Adrenal gland (tissue), 9 donors: ENCODE measurements at regions not wholly inside any gene's neighbourhood (a gene's known extent, or its start where the extent isn't known, plus 50 kb on each side); places are given as distances from the start of the nearest gene placed in this dataset.

Experiments used
- DNase-seq, 7 donors: peaks; one replicate each; pipeline ENCODE4 v3.0.0-alpha.2; 2019 to 2020
- H3K27ac ChIP-seq, 5 donors: fragments of 200-600 bp; sonication (generic) in 4 of 5; 1 replicate in 3 of 5; 2 replicates in 2 of 5; pipeline versions ENCODE4 v1.5.1 to v1.8.0; 2016 to 2020; ENCODE audit warnings: mild to moderate bottlenecking in 1 of 5
- H3K27me3 ChIP-seq: fragments of 200-600 bp; 2 replicates; pipeline ENCODE4 v1.8.0; 2021
- H3K36me3 ChIP-seq, 2 donors: fragments of 200-600 bp; replicated peaks in 1 of 2; 1 replicate in 1 of 2; 2 replicates in 1 of 2; pipeline versions ENCODE4 v1.5.1 to v1.8.0; 2018 to 2022
- H3K4me1 ChIP-seq, 2 donors: fragments of 200-600 bp; replicated peaks in 1 of 2; 1 replicate in 1 of 2; 2 replicates in 1 of 2; pipeline versions ENCODE4 v1.5.1 to v1.8.0; 2018 to 2021
- H3K4me3 ChIP-seq, 4 donors: fragments of 200-600 bp; sonication (generic) in 3 of 4; one replicate each; pipeline ENCODE4 v1.5.1; 2016 to 2018
- H3K9me3 ChIP-seq, 3 donors: fragments of 200-600 bp; sonication (generic) in 1 of 3; replicated peaks in 1 of 3; 1 replicate in 2 of 3; 2 replicates in 1 of 3; pipeline versions ENCODE4 v1.5.1 to v1.8.0; 2016 to 2021
- CTCF ChIP-seq, 6 experiments: fragments of 450-650 bp in 4 of 6; fragments of 200-600 bp in 2 of 6; sonication (generic) in 1 of 6; IDR thresholded peaks; 1 replicate in 5 of 6; 2 replicates in 1 of 6; pipeline versions ENCODE4 v1.5.1 to v1.8.0; 2016 to 2021; ENCODE audit warnings: antibody characterized with exemption in 6 of 6, mild to moderate bottlenecking in 2 of 6, moderate library complexity in 1 of 6
- POLR2A ChIP-seq, 2 donors: fragments of 450-650 bp; IDR thresholded peaks; one replicate each; pipeline ENCODE4 v1.6.1; 2017; ENCODE audit warnings: antibody characterized with exemption in 2 of 2, mild to moderate bottlenecking in 2 of 2, moderate library complexity in 1 of 2
- WGBS, 4 donors: extraction: QIAGEN DNeasy Blood & Tissue Kit in 2 of 4; methylation state at CpG; one replicate each; pipeline versions ENCODE4 v1.1.5 to v1.1.7; 2013 to 2017; 5-methylcytosine and 5-hydroxymethylcytosine counted together
- intact Hi-C, 2 donors: fragments of 100-400 bp; cut with DNase I; formaldehyde crosslinking; loops; one replicate each; pipeline versions ENCODE4 v1.14.1 to v1.15.0; 2022 to 2023
- donor health status: healthy with polysubstance abuse.
- donor health status: Bipolar disorder and iron deficiency.
- donor health status: DM: yes; HTN: yes; CAD: no.
- donor health status: DM: no; HTN: no; CAD: no.
- donor health status: DM: no; HTN: no; CAD: no.

GRCh38 chr2:195356026-195356425 is 301.0 kb upstream of the SLC39A10 start:
- H3K4me1 ChIP-seq, result no peaks in the 10 kb centered on the region
- 41 to 50% (median 47%) methylated on average over 1 of the region's 1 CpG for WGBS, 4 donors
- TF ChIP-seq POLR2A (IDR thresholded peaks at IDR 0.05), result no peak
- TF ChIP-seq CTCF (IDR thresholded peaks at IDR 0.05), result no peak
- intact Hi-C loops, result no loop called here
- no peaks in the 10 kb centered on the region for H3K9me3 ChIP-seq
- H3K27me3 ChIP-seq, result no peaks in the 10 kb centered on the region
- no peaks in the 10 kb centered on the region for H3K36me3 ChIP-seq
- no peak overlapping the region for H3K4me3 ChIP-seq
- H3K27ac ChIP-seq, result no peak overlapping the region
- DNase-seq, result no peak

GRCh38 chr2:195352581-195352980 is 304.4 kb upstream of the SLC39A10 start:
- no peak for TF ChIP-seq CTCF (IDR thresholded peaks at IDR 0.05)
- no peak for TF ChIP-seq POLR2A (IDR thresholded peaks at IDR 0.05)
- 64 to 75% (median 71%) methylated on average over 5 of the region's 5 CpGs for WGBS, 4 donors
- Histone ChIP-seq H3K36me3 (no peaks in the 10 kb centered on the region), H3K27me3 (no peaks in the 10 kb centered on the region), H3K4me1 (no peaks in the 10 kb centered on the region), H3K9me3 (no peaks in the 10 kb centered on the region), H3K27ac (no peak overlapping the region), H3K4me3 (no peak overlapping the region)
- DNase-seq, result no peak
- intact Hi-C loops, result no loop called here

GRCh38 chr2:195343942-195344530 is 313.0 kb upstream of the SLC39A10 start:
- DNase-seq, result no peak
- intact Hi-C loops, result no loop called here
- Histone ChIP-seq H3K4me1 (peaks cover 0 to 3% of the 10 kb centered on the region in 2 donors), H3K4me3 (no peak overlapping the region), H3K27me3 (no peaks in the 10 kb centered on the region), H3K27ac (no peak overlapping the region), H3K36me3 (no peaks in the 10 kb centered on the region), H3K9me3 (no peaks in the 10 kb centered on the region)
- WGBS, 4 donors, result 71 to 75% (median 74%) methylated on average over 5 of the region's 5 CpGs
- TF ChIP-seq CTCF (IDR thresholded peaks at IDR 0.05), result no peak
- TF ChIP-seq POLR2A (IDR thresholded peaks at IDR 0.05), result no peak

GRCh38 chr2:195343540-195343939 is 313.5 kb upstream of the SLC39A10 start:
- no peak overlapping the region for H3K4me3 ChIP-seq
- no peak for DNase-seq
- TF ChIP-seq POLR2A (IDR thresholded peaks at IDR 0.05) (no peak), CTCF (IDR thresholded peaks at IDR 0.05) (no peak)
- no peak overlapping the region for H3K27ac ChIP-seq
- H3K36me3 ChIP-seq, result no peaks in the 10 kb centered on the region
- intact Hi-C loops, result no loop called here
- H3K4me1 ChIP-seq, result peaks cover 0 to 3% of the 10 kb centered on the region in 2 donors
- WGBS, 4 donors, result 95 to 96% (median 96%) methylated on average over 2 of the region's 2 CpGs
- H3K27me3 ChIP-seq, result no peaks in the 10 kb centered on the region
- H3K9me3 ChIP-seq, result no peaks in the 10 kb centered on the region
